ENCODE measurements at regions not wholly inside any gene's neighbourhood (a gene's known extent, or its start where the extent isn't known, plus 50 kb on each side); places are given as distances from the start of the nearest gene placed in this dataset.

DNA sequence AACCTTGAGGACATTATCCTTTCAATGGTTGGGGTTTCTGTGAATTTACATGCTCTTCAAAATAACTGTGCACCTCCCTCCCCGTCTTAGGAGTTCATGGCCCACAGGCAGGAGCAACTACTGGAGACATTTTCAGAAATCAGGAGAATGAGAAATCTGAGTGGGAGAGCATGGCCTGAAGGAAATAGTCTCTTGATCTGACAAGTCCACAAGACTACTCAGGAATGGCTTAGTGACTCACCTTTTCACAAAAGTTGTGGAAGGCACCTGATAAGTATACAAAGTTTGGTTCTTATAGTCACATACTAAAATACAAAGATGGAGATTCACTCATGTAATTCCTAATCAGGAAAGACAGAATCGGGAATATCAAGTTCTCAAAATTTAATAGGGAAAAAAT is 83.6 kb upstream of the NCKAP5 start:
- TF ChIP-seq, protein P1, sequence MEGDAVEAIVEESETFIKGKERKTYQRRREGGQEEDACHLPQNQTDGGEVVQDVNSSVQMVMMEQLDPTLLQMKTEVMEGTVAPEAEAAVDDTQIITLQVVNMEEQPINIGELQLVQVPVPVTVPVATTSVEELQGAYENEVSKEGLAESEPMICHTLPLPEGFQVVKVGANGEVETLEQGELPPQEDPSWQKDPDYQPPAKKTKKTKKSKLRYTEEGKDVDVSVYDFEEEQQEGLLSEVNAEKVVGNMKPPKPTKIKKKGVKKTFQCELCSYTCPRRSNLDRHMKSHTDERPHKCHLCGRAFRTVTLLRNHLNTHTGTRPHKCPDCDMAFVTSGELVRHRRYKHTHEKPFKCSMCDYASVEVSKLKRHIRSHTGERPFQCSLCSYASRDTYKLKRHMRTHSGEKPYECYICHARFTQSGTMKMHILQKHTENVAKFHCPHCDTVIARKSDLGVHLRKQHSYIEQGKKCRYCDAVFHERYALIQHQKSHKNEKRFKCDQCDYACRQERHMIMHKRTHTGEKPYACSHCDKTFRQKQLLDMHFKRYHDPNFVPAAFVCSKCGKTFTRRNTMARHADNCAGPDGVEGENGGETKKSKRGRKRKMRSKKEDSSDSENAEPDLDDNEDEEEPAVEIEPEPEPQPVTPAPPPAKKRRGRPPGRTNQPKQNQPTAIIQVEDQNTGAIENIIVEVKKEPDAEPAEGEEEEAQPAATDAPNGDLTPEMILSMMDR (IDR thresholded peaks at IDR 0.05; ENCODE audit: control extremely low read depth, extremely low read depth, low read depth, missing control alignments) = no peak
- CTCF ChIA-PET = no interaction called here
- no peak for DNase-seq (ENCODE audit: extremely low spot score)
- POLR2A ChIA-PET = no interaction called here

DNA sequence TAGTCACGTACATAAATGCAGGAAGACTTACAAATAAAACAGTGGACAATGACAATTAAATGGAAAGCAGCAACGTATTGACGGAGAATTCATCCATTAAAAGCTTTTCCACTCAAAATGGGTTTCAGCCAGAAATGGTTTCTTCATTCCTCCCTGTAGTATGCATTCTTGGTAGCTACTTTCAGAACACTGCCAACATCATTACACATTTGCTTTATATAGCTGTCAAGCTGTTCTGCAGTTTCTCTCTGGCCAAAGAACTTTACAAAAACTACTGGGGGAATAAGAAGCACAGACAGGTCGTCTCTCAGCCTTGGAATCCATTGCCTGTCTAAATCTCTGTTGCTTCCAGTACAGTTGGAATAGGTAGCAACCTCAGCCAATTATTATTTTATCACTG is 84.1 kb upstream of the NCKAP5 start:
- no peak for DNase-seq (ENCODE audit: extremely low spot score)
- POLR2A ChIA-PET = no interaction called here
- CTCF ChIA-PET = no interaction called here
- TF ChIP-seq, protein P1 (IDR thresholded peaks at IDR 0.05; ENCODE audit: control extremely low read depth, extremely low read depth, low read depth, missing control alignments) = no peak

DNA sequence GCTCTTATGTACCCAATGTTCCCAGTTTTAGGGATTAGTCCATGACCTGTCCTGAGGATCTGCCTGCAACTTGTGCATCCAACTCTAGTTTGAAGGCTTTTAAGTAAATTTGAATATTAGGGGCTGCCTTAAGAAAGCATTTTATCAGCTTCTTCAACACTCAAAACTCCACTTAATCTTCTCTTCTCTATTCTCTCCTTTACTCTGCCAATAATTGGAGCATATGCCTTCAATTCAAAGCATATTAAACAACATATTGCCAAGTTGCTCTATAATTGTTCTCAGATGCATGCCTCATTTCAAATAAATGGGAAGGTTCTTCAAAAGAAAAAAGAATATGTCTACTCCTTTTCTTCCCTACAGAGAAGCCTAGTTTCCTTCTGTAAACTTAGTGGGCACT is 84.8 kb upstream of the NCKAP5 start:
- CTCF ChIA-PET = no interaction called here
- TF ChIP-seq, protein P1 (IDR thresholded peaks at IDR 0.05; ENCODE audit: control extremely low read depth, extremely low read depth, low read depth, missing control alignments) = no peak
- POLR2A ChIA-PET = no interaction called here
- DNase-seq (ENCODE audit: extremely low spot score) = no peak

DNA sequence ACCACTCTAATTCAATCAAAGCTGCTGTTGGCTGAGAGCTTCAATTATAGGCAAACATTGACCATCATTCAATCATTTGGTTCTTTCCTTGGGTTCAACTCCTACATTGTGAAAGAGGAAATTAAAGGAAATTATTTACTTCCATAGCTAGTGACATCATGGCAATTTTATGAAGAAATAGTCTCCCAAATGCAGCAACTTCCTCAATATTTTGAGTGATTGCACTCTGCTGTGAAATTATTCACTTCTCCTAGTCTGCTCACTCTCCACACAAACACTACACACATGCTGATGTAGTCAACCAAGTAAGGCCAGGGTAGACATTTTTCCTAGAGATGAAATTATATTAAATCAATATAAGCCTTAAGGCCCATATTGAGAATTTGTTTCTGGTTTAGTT is 86.7 kb upstream of the NCKAP5 start:
- ChIA-PET POLR2A (no interaction called here), CTCF (interaction anchor here (0.9 to 1.4 kb wide), 2 partner anchors 13 to 42 kb away, joined by 3 to 4 read pairs; no protein-coding TSS in a partner anchor)
- TF ChIP-seq, protein P1 (IDR thresholded peaks at IDR 0.05; ENCODE audit: control extremely low read depth, extremely low read depth, low read depth, missing control alignments) = no peak
- no peak for DNase-seq (ENCODE audit: extremely low spot score)

DNA sequence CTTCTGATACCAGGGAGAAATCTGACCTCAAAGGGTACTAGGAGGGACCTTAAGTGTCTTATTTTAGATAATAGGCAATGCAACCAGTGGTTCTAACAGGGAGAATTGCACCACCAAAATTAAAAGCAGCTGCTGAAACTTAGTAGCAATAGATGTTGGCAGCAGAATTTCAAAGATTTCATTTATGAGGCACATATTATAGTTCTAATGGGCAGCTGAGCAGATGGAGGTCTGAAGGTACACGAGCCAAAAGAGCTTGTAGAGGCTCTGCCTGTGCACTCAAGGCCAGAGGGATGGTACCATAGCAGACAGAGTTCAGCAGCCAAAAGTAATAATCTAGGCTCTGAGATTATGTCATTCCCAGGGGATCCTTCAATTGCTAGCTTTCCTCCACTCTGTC is 87.3 kb upstream of the NCKAP5 start:
- no peak for DNase-seq (ENCODE audit: extremely low spot score)
- ChIA-PET POLR2A (no interaction called here), CTCF (interaction anchor here (1.4 kb wide), 1 partner anchor 42 kb away, joined by 4 read pairs; no protein-coding TSS in a partner anchor)
- TF ChIP-seq, protein P1 (IDR thresholded peaks at IDR 0.05; ENCODE audit: control extremely low read depth, extremely low read depth, low read depth, missing control alignments) = no peak

DNA sequence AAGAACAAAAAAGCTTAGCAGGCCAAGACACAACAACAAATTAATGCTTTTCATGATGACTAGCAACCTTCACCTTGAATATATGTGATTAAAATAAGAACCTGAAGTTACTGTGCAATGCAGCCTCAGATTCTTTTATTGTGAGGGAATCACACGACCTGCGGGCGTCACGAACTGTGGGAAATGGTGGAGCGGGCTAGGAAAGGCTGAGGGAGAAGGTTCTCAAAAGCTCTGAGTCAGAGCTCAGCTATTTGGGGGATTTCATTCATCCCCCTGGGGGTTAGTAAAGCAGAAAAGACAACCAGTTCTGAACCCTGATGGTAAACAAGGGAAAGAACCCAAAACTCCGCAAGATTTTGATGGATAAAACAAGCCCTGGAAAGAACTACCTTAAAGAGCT is 89.3 kb upstream of the NCKAP5 start:
- TF ChIP-seq, protein P1 (IDR thresholded peaks at IDR 0.05; ENCODE audit: control extremely low read depth, extremely low read depth, low read depth, missing control alignments) = no peak
- CTCF ChIA-PET = no interaction called here

More for the DNA sequence above, 89.3 kb upstream of the NCKAP5 start:
- DNase-seq (ENCODE audit: extremely low spot score) = no peak
- POLR2A ChIA-PET = no interaction called here

All from GM10248 (cell line).